ENCODE measurements at regions not wholly inside any gene's neighbourhood (a gene's known extent, or its start where the extent isn't known, plus 50 kb on each side); places are given as distances from the start of the nearest gene placed in this dataset.

DNA sequence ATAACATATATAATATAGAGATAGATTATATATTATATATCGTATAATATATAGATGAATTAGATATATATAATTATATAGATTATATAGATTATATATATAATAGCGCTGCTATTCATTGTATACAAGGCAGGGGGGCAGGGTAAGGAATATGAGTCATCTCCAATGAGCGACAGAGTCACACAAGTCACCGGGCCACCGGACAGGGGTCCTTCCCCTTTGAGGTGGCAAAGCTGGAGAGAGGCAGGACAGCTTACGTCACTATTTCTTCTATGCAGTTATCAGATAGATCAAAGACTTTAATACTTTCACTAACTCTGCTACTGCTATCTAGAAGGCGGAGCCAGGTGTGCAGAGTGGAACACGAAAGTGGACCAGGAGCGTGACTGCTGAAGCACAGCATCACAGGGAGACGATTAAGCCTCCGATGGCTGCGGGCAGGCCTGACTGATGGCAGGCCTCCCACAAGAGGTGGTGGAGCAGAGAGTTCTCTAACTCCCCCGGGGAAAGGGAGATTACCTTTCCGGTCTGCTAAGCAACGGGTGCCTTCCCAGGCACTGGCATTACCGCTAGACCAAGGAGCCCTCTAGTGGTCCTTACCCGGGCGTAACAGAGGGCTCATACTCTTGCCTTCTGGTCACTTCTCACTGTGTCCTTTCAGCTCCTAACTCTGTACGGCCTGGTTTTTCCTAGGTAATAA lies 2154.7 kb downstream of the MRPL39 start:
- Histone ChIP-seq H4K20me1 (ENCODE audit: insufficient read depth) (no peaks in the 10 kb centered on the region), H3K4me2 (ENCODE audit: low read length) (no peak overlapping the region), H3K4me3 (ENCODE audit: low read length) (no peak overlapping the region), H3F3A (ENCODE audit: insufficient read depth, low read length, poor library complexity, severe bottlenecking) (no peaks in the 10 kb centered on the region), H3K79me2 (replicated peaks; ENCODE audit: insufficient read depth, low read length) (no peaks in the 10 kb centered on the region), H3K9me3 (ENCODE audit: low read length) (no peaks in the 10 kb centered on the region), H3K9me2 (ENCODE audit: insufficient read depth, low read length) (no peaks in the 10 kb centered on the region), H3K36me3 (ENCODE audit: insufficient read depth, low read length) (no peaks in the 10 kb centered on the region), H3K27me3 (ENCODE audit: insufficient read depth, low read depth, low read length) (no peaks in the 10 kb centered on the region), H3K9ac (ENCODE audit: low read length) (no peak overlapping the region), H2AFZ (ENCODE audit: low read depth, low read length) (no peak overlapping the region), H3K27ac (ENCODE audit: low read length) (no peak overlapping the region)
- no peak for TF ChIP-seq POLR2AphosphoS5 (IDR thresholded peaks at IDR 0.05)
- no peak for TF ChIP-seq SMC3 (conservative IDR thresholded peaks at IDR 0.05; ENCODE audit: poor library complexity)
- TF ChIP-seq EP300 (conservative IDR thresholded peaks at IDR 0.05; ENCODE audit: poor library complexity, severe bottlenecking): no peak
- no peak for TF ChIP-seq MXI1 (conservative IDR thresholded peaks at IDR 0.05; ENCODE audit: poor library complexity, severe bottlenecking)
- TF ChIP-seq, protein P1, sequence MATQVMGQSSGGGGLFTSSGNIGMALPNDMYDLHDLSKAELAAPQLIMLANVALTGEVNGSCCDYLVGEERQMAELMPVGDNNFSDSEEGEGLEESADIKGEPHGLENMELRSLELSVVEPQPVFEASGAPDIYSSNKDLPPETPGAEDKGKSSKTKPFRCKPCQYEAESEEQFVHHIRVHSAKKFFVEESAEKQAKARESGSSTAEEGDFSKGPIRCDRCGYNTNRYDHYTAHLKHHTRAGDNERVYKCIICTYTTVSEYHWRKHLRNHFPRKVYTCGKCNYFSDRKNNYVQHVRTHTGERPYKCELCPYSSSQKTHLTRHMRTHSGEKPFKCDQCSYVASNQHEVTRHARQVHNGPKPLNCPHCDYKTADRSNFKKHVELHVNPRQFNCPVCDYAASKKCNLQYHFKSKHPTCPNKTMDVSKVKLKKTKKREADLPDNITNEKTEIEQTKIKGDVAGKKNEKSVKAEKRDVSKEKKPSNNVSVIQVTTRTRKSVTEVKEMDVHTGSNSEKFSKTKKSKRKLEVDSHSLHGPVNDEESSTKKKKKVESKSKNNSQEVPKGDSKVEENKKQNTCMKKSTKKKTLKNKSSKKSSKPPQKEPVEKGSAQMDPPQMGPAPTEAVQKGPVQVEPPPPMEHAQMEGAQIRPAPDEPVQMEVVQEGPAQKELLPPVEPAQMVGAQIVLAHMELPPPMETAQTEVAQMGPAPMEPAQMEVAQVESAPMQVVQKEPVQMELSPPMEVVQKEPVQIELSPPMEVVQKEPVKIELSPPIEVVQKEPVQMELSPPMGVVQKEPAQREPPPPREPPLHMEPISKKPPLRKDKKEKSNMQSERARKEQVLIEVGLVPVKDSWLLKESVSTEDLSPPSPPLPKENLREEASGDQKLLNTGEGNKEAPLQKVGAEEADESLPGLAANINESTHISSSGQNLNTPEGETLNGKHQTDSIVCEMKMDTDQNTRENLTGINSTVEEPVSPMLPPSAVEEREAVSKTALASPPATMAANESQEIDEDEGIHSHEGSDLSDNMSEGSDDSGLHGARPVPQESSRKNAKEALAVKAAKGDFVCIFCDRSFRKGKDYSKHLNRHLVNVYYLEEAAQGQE (IDR thresholded peaks at IDR 0.05; ENCODE audit: borderline replicate concordance): no peak
- no peak for TF ChIP-seq RAD21 (conservative IDR thresholded peaks at IDR 0.05)
- TF ChIP-seq, protein P2, sequence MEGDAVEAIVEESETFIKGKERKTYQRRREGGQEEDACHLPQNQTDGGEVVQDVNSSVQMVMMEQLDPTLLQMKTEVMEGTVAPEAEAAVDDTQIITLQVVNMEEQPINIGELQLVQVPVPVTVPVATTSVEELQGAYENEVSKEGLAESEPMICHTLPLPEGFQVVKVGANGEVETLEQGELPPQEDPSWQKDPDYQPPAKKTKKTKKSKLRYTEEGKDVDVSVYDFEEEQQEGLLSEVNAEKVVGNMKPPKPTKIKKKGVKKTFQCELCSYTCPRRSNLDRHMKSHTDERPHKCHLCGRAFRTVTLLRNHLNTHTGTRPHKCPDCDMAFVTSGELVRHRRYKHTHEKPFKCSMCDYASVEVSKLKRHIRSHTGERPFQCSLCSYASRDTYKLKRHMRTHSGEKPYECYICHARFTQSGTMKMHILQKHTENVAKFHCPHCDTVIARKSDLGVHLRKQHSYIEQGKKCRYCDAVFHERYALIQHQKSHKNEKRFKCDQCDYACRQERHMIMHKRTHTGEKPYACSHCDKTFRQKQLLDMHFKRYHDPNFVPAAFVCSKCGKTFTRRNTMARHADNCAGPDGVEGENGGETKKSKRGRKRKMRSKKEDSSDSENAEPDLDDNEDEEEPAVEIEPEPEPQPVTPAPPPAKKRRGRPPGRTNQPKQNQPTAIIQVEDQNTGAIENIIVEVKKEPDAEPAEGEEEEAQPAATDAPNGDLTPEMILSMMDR (IDR thresholded peaks at IDR 0.05; ENCODE audit: poor library complexity, severe bottlenecking): no peak
- TF ChIP-seq EZH2 (IDR thresholded peaks at IDR 0.05; ENCODE audit: borderline replicate concordance, insufficient read depth, low read length, poor library complexity, severe bottlenecking): no peak
- TF ChIP-seq TAF1 (IDR thresholded peaks at IDR 0.05; ENCODE audit: low read depth): no peak

DNA sequence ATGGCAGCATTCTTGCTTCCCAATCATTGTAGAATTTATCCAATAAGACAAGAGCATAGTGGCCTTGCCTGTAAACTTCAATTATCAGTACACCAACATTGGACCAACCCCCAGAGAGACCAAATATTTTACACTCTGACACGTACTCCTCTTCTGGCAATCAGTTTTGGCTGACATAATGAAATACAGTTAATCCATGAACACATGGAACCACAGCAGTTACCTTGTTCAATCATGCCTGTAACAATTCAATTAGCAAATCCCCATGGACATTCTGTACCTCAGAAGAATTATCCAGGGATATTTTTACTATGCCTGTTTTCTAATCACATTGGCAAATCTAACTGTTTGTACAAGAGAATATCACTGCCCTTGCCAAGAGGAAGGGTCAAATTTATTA lies 2162.0 kb downstream of the MRPL39 start:
- Histone ChIP-seq H2AFZ (ENCODE audit: low read depth, low read length) (no peak overlapping the region), H3K4me3 (ENCODE audit: low read length) (no peak overlapping the region), H4K20me1 (ENCODE audit: insufficient read depth) (no peaks in the 10 kb centered on the region), H3K27ac (ENCODE audit: low read length) (no peak overlapping the region), H3K36me3 (ENCODE audit: insufficient read depth, low read length) (no peaks in the 10 kb centered on the region), H3K27me3 (ENCODE audit: insufficient read depth, low read depth, low read length) (no peaks in the 10 kb centered on the region), H3K79me2 (replicated peaks; ENCODE audit: insufficient read depth, low read length) (no peaks in the 10 kb centered on the region), H3K4me2 (ENCODE audit: low read length) (no peak overlapping the region), H3F3A (ENCODE audit: insufficient read depth, low read length, poor library complexity, severe bottlenecking) (no peaks in the 10 kb centered on the region), H3K9me3 (ENCODE audit: low read length) (no peaks in the 10 kb centered on the region), H3K9me2 (ENCODE audit: insufficient read depth, low read length) (no peaks in the 10 kb centered on the region), H3K9ac (ENCODE audit: low read length) (no peak overlapping the region)
- TF ChIP-seq MXI1 (conservative IDR thresholded peaks at IDR 0.05; ENCODE audit: poor library complexity, severe bottlenecking): no peak
- TF ChIP-seq, protein P2 (IDR thresholded peaks at IDR 0.05; ENCODE audit: poor library complexity, severe bottlenecking): no peak
- no peak for TF ChIP-seq POLR2AphosphoS5 (IDR thresholded peaks at IDR 0.05)
- TF ChIP-seq, protein P1 (IDR thresholded peaks at IDR 0.05; ENCODE audit: borderline replicate concordance): no peak
- TF ChIP-seq EP300 (conservative IDR thresholded peaks at IDR 0.05; ENCODE audit: poor library complexity, severe bottlenecking): no peak
- TF ChIP-seq EZH2 (IDR thresholded peaks at IDR 0.05; ENCODE audit: borderline replicate concordance, insufficient read depth, low read length, poor library complexity, severe bottlenecking): no peak
- no peak for TF ChIP-seq SMC3 (conservative IDR thresholded peaks at IDR 0.05; ENCODE audit: poor library complexity)
- TF ChIP-seq RAD21 (conservative IDR thresholded peaks at IDR 0.05): no peak
- no peak for TF ChIP-seq TAF1 (IDR thresholded peaks at IDR 0.05; ENCODE audit: low read depth)

All from neural cell (in vitro differentiated cells).